Tibial artery (tissue), 4 donors: ENCODE measurements at regions not wholly inside any gene's neighbourhood (a gene's known extent, or its start where the extent isn't known, plus 50 kb on each side); places are given as distances from the start of the nearest gene placed in this dataset.

Experiments used
- DNase-seq, 2 donors: peaks; one replicate each; pipeline ENCODE4 v3.0.0-alpha.2; 2019
- H3K27ac ChIP-seq, 2 donors: fragments of 200-600 bp; sonication (generic) in 1 of 2; 1 replicate in 1 of 2; 2 replicates in 1 of 2; pipeline ENCODE4 v1.5.1; 2018 to 2019; ENCODE audit warnings: mild to moderate bottlenecking in 1 of 2
- H3K27me3 ChIP-seq, 2 donors: fragments of 200-600 bp; sonication (generic) in 1 of 2; one replicate each; pipeline versions ENCODE4 v1.5.1 to v1.6.0; 2016 to 2019
- H3K36me3 ChIP-seq, 3 donors: fragments of 200-600 bp; sonication (generic) in 2 of 3; one replicate each; pipeline ENCODE4 v1.5.1; 2016 to 2019; ENCODE audit warnings: mild to moderate bottlenecking in 2 of 3
- H3K4me1 ChIP-seq, 4 donors: fragments of 200-600 bp; sonication (generic) in 2 of 4; 1 replicate in 3 of 4; 2 replicates in 1 of 4; pipeline ENCODE4 v1.5.1; 2016 to 2019
- H3K4me3 ChIP-seq, 2 donors: fragments of 200-600 bp; sonication (generic) in 1 of 2; 1 replicate in 1 of 2; 2 replicates in 1 of 2; pipeline ENCODE4 v1.5.1; 2018 to 2019; ENCODE audit warnings: mild to moderate bottlenecking in 2 of 2
- H3K9me3 ChIP-seq, 3 donors: fragments of 200-600 bp; sonication (generic) in 1 of 3; one replicate each; pipeline ENCODE4 v1.5.1; 2016 to 2019
- intact Hi-C: fragments of 100-400 bp; cut with DNase I; formaldehyde crosslinking; loops from one replicate; pipeline ENCODE4 v1.15.0; 2023; ENCODE audit warnings: low total_unique reads
- TF ChIP-seq, protein P1 (sequence below), 2 experiments: fragments of 200-600 bp in 1 of 2; fragments of 450-650 bp in 1 of 2; IDR thresholded peaks; one replicate each; pipeline ENCODE4 v1.5.1; 2017 to 2019; ENCODE audit warnings: antibody characterized with exemption in 2 of 2, mild to moderate bottlenecking in 1 of 2, moderate library complexity in 1 of 2

DNA sequence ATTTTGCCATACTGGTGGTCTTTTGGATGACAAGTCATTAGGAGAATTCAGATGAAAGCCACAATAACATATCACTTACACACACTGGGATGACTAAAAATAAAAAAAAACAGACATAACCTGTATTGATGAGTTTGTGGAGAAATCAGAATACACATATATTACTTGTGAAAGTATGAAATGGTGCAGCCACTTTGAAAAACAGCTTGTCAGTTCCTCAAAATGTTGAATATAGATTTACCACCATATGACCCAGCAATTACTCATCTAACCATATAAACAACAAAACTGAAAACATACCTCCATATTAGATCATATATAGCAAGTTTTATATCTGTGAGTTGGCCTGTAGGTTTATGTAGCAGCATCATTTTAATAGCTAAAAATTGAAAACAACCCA, 608.7 kb downstream of the TLL1 start:
- Histone ChIP-seq H3K27me3 (no peaks in the 10 kb centered on the region), H3K9me3 (no peaks in the 10 kb centered on the region), H3K4me1 (no peaks in the 10 kb centered on the region), H3K4me3 (no peak overlapping the region), H3K36me3 (no peaks in the 10 kb centered on the region), H3K27ac (no peak overlapping the region)
- no peak for DNase-seq
- TF ChIP-seq, protein P1, sequence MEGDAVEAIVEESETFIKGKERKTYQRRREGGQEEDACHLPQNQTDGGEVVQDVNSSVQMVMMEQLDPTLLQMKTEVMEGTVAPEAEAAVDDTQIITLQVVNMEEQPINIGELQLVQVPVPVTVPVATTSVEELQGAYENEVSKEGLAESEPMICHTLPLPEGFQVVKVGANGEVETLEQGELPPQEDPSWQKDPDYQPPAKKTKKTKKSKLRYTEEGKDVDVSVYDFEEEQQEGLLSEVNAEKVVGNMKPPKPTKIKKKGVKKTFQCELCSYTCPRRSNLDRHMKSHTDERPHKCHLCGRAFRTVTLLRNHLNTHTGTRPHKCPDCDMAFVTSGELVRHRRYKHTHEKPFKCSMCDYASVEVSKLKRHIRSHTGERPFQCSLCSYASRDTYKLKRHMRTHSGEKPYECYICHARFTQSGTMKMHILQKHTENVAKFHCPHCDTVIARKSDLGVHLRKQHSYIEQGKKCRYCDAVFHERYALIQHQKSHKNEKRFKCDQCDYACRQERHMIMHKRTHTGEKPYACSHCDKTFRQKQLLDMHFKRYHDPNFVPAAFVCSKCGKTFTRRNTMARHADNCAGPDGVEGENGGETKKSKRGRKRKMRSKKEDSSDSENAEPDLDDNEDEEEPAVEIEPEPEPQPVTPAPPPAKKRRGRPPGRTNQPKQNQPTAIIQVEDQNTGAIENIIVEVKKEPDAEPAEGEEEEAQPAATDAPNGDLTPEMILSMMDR (IDR thresholded peaks at IDR 0.05): no peak
- intact Hi-C loops: no loop called here

DNA sequence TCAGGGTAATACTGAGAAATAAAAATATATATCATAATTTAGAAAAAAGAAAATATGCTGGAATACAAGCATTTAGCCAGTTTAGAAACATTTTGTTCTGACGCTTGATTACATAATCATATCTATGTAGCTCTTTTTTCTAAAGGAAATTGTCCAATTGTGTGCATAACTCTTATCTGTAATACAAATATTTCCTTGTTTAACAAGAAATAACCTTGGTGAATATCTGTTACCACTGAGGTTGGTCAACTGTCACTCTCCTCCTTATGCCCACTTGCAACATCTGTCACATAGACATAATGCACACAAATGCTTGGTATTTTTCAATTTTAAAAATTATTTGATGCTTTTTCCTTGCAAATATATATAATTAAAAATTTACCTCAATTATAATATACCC, 609.7 kb downstream of the TLL1 start:
- no peaks in the 10 kb centered on the region for H3K4me1 ChIP-seq
- H3K36me3 ChIP-seq: no peaks in the 10 kb centered on the region
- H3K9me3 ChIP-seq: no peaks in the 10 kb centered on the region
- TF ChIP-seq, protein P1 (IDR thresholded peaks at IDR 0.05): no peak
- no peak for DNase-seq
- H3K27me3 ChIP-seq: no peaks in the 10 kb centered on the region
- no peak overlapping the region for H3K27ac ChIP-seq
- intact Hi-C loops: no loop called here
- H3K4me3 ChIP-seq: no peak overlapping the region

DNA sequence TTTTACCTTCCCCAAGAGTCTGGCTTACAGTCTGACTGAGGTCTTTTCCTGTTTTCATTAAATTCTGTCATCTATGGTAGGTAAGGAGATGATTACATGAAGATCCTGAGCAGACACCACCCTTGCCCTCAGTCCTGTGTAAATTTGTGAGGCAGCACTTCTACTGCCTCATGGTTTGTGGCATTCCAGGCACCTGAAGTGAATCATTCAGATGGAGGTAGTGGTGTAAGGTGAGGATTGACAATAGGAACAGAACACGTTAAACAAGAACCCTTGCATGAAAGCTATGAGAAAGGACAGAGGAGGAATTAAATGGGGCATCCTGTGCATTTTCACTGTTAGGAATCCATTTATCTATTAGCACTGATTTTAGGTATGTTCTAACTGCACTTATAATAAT, 618.6 kb downstream of the TLL1 start:
- Histone ChIP-seq H3K4me3 (no peak overlapping the region), H3K36me3 (no peaks in the 10 kb centered on the region), H3K9me3 (no peaks in the 10 kb centered on the region), H3K27me3 (no peaks in the 10 kb centered on the region), H3K4me1 (no peaks in the 10 kb centered on the region), H3K27ac (no peak overlapping the region)
- TF ChIP-seq, protein P1 (IDR thresholded peaks at IDR 0.05): no peak
- DNase-seq: no peak
- intact Hi-C loops: no loop called here

DNA sequence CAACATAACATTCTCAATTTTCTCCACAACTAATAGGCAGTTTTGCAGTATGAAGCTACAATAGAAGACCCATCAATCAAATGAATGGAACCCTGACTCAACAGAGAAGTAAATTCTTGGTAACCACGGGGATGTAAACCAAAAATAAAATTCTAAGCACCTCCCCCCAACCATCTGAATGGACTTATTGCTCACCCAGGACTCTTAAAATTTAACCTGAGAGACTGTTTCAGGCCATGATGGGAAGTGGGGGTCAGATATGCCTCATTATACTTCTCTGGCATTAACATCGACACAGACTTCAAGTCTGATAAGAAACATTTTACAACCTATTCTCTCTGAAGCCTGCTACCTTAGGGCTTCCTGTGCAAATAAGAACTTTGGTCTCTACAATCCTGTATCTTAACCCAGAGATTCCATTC, 620.9 kb downstream of the TLL1 start:
- H3K4me1 ChIP-seq: no peaks in the 10 kb centered on the region
- no peak for DNase-seq
- no peak overlapping the region for H3K4me3 ChIP-seq
- H3K36me3 ChIP-seq: no peaks in the 10 kb centered on the region
- intact Hi-C loops: no loop called here
- no peaks in the 10 kb centered on the region for H3K9me3 ChIP-seq
- TF ChIP-seq, protein P1 (IDR thresholded peaks at IDR 0.05): no peak
- no peak overlapping the region for H3K27ac ChIP-seq
- no peaks in the 10 kb centered on the region for H3K27me3 ChIP-seq

DNA sequence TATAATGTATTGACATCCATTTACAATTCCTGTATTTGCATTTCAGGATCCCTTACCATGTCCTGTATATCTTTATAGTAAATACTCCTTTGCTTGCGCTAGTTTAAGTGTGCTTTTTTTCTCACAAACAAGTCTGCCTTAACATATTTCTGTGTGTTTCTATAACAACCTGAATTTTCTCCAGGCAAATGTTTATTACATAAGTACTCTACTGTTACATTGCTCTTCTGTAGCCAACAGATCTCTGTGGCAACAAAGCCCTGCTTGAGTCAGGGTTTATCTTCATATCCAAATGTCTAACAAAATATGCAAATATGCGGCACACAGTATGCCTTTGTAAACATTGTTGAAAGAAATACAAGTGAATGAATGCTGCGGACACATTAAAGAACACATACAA, 625.5 kb downstream of the TLL1 start:
- H3K27me3 ChIP-seq: no peaks in the 10 kb centered on the region
- H3K9me3 ChIP-seq: no peaks in the 10 kb centered on the region
- H3K36me3 ChIP-seq: no peaks in the 10 kb centered on the region
- intact Hi-C loops: no loop called here
- TF ChIP-seq, protein P1 (IDR thresholded peaks at IDR 0.05): no peak
- DNase-seq: no peak
- H3K27ac ChIP-seq: no peak overlapping the region
- no peaks in the 10 kb centered on the region for H3K4me1 ChIP-seq
- H3K4me3 ChIP-seq: no peak overlapping the region

DNA sequence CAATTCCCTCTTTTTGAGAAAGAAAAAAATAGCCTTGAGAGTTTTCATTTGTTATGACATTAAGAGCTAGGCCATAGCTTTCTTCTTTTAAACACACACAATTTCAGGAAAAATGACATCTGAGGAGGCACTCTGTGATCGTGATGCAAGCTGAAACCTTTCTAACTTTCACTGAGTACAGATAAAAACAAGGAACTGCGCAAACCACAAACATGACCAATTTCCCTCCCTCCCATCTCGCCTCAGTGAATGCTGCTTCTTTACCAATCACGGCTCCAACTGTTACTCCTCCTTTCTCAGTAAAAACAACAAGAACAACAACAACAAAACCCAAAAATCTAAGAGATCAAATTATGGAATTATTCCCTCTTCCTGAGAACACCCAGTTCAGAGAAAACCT, 626.8 kb downstream of the TLL1 start:
- Histone ChIP-seq H3K9me3 (no peaks in the 10 kb centered on the region), H3K27ac (no peak overlapping the region), H3K36me3 (no peaks in the 10 kb centered on the region), H3K4me1 (no peaks in the 10 kb centered on the region), H3K27me3 (no peaks in the 10 kb centered on the region), H3K4me3 (no peak overlapping the region)
- intact Hi-C loops: no loop called here
- TF ChIP-seq, protein P1 (IDR thresholded peaks at IDR 0.05): no peak
- no peak for DNase-seq
